Mesodermal cell (in vitro differentiated cells): ENCODE measurements at regions not wholly inside any gene's neighbourhood (a gene's known extent, or its start where the extent isn't known, plus 50 kb on each side); places are given as distances from the start of the nearest gene placed in this dataset.
"Not testable (repeated sequence)": the region's sequence is repeated elsewhere in the genome, so short reads cannot be mapped to it uniquely, and the experiment has no call there.

Experiments
- H3K27ac ChIP-seq: 2 replicates; pipeline ENCODE4 v1.7.0; 2013; ENCODE audit warnings: mild to moderate bottlenecking, low read depth, low read length, moderate library complexity; ENCODE audit not compliant: severe bottlenecking
- H3K36me3 ChIP-seq: 2 replicates; pipeline ENCODE4 v1.7.1; 2013; ENCODE audit warnings: mild to moderate bottlenecking, low read length, moderate library complexity; ENCODE audit not compliant: control insufficient read depth, insufficient read depth
- H3K4me1 ChIP-seq: one replicate; pipeline ENCODE4 v1.7.1; 2013; ENCODE audit warnings: mild to moderate bottlenecking, low read length; ENCODE audit not compliant: insufficient read depth, control insufficient read depth, poor library complexity, severe bottlenecking
- H3K4me3 ChIP-seq: 2 replicates; pipeline ENCODE4 v1.7.0; 2013; ENCODE audit warnings: low read length, control low read depth, mild to moderate bottlenecking; ENCODE audit not compliant: insufficient read depth, poor library complexity, severe bottlenecking; ENCODE audit errors: extremely low read depth
- H3K9me3 ChIP-seq: 2 replicates; pipeline ENCODE4 v1.7.1; 2013; ENCODE audit warnings: mild to moderate bottlenecking, low read length, moderate library complexity; ENCODE audit not compliant: control insufficient read depth
- WGBS, 2 experiments: methylation state at CpG; one replicate each; pipeline ENCODE4 v1.1.5; 2013; ENCODE audit warnings: missing lambda C conversion rate in 2 of 2; ENCODE audit not compliant: insufficient coverage in 2 of 2; 5-methylcytosine and 5-hydroxymethylcytosine counted together

DNA sequence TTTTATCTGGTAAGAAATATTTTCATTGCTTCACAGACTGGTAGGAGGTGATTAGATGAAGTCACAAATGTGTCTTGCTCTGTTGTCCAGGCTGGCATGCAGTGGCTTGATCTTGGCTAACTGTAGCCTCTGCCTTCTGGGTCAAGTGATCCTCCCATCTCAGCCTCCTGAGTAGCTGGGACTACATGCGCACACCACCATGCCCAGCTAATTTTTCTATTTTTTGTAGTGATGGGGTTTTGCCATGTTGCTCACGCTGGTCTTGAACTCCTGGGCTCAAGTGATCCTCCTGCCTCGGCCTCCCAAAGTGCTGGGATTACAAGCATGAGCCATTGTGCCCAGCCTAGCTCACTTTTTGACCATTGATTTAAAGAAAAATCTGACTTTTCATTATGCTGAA lies 257.9 kb downstream of the GOLGA6L6 start:
- not testable (repeated sequence) for H3K4me1 ChIP-seq, H3K27ac ChIP-seq, H3K4me3 ChIP-seq, H3K36me3 ChIP-seq
- peaks cover 76% of the 10 kb centered on the region for H3K9me3 ChIP-seq
- 23 to 33% methylated on average over 2 of the region's 3 CpGs for WGBS, 2 experiments

DNA sequence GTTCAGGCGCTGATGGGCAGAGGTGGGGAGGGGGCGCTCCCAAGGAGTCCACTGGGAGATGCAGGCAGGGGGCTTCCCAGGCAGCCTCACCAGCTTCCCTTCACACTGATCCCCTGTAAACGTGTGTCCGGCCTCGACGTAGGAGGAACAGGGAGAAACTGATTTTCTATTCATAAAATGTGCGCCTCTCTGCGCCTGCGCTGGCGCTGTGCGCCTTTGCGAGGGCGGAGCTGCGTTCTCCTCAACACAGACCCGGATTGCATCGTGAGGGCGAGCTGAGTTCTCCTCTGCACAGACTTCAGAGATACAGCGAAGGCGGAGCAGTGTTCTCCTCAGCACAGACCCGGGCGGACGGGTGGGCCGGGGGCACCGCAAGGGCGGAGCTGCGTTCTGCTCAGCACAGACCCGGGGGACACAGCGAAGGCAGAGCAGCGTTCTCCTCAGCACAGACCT lies 259.1 kb downstream of the GOLGA6L6 start:
- not testable (repeated sequence) for H3K4me1 ChIP-seq, H3K4me3 ChIP-seq, H3K36me3 ChIP-seq, H3K27ac ChIP-seq
- WGBS, 2 experiments, result 85 to 89% methylated on average over 29 of the region's 29 CpGs
- peaks cover 75% of the 10 kb centered on the region for H3K9me3 ChIP-seq

DNA sequence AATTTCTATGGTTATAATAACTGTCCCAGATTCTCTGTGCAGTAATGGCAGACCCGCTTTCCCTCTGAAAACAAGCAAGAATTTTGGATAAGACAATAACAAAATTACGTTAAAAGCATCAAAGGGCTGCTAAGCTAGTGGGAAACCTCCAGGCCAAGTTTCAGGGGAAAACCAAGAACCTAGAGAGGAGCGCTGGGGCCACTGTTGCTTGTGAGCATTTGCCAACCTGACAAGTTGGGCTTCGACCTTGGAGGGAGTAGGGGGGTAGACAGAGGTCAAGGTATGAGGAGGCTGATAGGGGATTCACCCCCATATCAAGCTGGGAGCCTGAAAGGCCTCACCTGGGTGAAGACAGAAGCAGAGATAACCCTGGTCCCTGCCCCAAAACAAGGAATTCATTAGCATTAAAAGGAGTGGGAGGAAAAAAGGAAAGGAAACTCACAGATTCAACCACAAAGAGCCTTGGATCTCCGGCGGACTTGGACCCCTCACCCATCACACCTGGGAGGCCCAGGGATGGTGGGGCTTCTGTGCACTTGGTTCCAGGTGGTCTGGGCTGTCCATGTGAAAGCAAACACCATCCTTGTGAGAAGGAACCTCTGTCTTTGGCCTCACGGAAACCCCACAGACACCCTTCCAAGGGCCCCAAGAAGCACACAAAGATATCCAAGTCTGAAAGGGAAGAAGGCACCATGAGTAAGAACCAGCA lies 259.9 kb downstream of the GOLGA6L6 start:
- not testable (repeated sequence) for H3K4me3 ChIP-seq, H3K4me1 ChIP-seq, H3K36me3 ChIP-seq, H3K27ac ChIP-seq
- 63% methylated on average over 5 to 7 of the region's 7 CpGs for WGBS, 2 experiments
- H3K9me3 ChIP-seq, result peaks cover 79% of the 10 kb centered on the region

DNA sequence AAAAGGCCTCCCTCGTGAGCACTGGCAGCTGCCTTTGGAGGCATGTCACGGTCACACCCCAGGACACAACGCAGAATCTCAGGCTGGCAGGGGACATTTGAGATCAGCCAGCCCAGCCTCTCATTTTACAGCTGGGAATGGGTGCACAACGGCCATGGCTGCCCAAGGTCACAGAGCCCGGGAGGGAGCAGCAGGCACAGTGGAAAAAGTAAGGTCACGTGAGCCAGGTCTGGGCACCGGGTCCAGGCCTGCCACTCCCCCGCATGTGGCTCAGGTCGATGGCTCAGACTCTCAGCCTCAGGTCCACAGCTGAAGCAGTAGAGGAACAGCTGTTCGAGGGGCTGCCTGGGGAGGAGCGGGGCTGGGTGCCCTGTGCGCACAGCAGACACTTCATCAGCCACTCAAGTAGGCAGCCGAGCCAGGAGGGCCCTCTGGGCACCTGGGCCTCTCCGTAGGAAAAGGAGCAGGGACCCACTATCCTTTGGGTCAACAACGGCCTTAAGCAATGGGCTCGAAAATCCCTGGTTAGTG lies 260.6 kb downstream of the GOLGA6L6 start:
- H3K4me1 ChIP-seq, result no peaks in the 10 kb centered on the region
- no peaks in the 10 kb centered on the region for H3K36me3 ChIP-seq
- WGBS, 2 experiments, result 70 to 80% methylated on average over 16 of the region's 16 CpGs
- no peak overlapping the region for H3K4me3 ChIP-seq
- H3K27ac ChIP-seq, result no peak overlapping the region
- peaks cover 81% of the 10 kb centered on the region for H3K9me3 ChIP-seq

DNA sequence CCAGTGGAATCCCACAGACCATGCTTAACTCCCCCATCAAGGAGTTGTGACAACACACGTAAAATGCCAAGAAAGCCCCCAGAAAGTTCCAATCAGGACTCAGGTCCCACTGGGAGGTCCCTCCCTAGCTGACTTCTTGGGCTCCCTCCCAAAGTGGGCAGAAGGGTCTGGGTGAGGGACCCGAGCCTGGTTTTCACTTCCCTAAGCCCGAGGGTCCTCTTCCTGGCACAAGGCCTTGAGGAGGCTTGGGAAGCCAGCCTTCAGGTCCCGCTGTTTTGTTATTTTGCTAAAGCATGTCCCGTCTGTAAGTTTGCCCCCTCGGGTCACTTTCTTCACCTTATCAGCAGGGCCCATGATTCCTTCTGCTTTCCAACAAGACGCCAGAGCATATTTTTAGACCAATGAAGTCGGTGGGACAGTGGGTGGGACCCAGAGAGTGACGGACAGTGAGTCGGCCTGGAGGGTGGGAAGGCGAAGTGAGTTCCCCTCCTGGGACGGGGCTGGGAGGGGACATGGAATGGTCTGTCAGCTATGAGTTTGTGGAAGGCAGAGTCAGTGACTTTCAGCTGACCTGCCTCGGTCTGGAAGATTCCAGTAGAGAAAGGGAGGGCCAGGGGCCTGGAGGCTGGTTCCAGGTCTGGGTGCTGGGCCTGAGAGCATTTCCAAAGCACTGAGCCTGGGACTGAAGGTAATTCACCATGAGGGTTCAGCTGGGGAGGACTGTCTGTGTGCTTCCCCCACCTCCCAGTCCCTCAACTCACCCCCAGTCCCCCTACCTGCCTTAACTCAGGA lies 261.3 kb downstream of the GOLGA6L6 start:
- H3K4me3 ChIP-seq, H3K27ac ChIP-seq: not testable (repeated sequence)
- H3K9me3 ChIP-seq, result peaks cover 81% of the 10 kb centered on the region

DNA sequence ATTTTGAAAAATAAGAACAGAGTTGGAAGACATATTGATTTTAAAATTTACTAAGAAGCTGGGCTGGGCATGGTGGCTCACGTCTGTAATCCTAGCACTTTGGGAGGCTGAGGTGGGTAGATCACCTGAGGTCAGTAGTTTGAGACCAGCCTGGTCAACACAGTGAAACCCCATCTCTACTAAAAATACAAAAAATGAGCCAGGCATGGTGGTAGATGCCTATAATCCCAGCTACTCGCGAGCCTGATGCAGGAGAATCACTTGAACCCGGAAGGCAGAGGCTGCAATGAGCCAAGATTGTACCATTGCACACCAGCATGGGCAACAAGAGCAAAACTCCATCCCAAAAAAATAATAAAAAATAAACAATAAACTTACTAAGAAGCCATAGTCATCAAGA lies 262.5 kb downstream of the GOLGA6L6 start:
- not testable (repeated sequence) for H3K4me3 ChIP-seq, H3K27ac ChIP-seq, H3K4me1 ChIP-seq, H3K36me3 ChIP-seq
- H3K9me3 ChIP-seq, result peaks cover 80% of the 10 kb centered on the region
- WGBS, 2 experiments, result 45 to 57% methylated on average over 4 of the region's 4 CpGs

More for the DNA sequence above, 261.3 kb downstream of the GOLGA6L6 start:
- not testable (repeated sequence) for H3K36me3 ChIP-seq, H3K4me1 ChIP-seq
- 70 to 71% methylated on average over 12 to 13 of the region's 13 CpGs for WGBS, 2 experiments

DNA sequence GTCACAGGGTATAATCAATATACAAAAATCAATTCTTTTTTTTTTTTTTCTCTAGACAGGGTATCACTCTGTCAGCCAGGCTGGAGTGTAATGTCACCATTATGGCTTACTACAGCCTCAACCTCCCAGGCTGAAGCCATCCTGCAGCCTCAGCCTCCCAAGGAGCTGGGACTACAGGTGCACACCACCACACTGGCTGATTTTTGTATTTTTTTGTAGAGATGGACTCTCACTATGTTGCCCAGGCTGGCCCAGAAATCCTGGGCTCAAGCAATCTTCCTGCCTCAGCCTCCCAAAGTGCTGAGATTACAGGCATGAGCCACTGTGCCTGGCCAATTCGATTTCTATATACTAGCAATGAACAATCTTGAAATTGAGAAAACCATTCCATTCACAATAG lies 263.2 kb downstream of the GOLGA6L6 start:
- H3K36me3 ChIP-seq, result not testable (repeated sequence)

DNA sequence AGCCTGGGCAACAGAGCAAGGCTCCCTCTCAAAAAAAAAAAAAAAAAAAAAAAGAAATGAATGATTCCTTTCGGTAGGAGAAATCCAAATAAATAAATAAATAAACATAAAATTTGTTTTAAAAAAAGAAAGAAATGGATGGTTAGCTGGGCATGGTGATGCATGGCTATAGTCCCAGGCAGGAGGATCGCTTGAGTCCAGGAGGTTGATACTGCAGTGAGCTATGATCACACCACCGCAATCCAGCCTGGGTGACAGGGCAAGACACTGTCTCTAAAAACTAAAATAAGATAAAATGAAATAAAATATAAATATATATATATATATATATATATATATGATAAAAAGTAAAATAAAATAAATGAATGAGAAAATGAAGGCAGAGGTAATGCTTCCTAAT lies 264.1 kb downstream of the GOLGA6L6 start:
- not testable (repeated sequence) for H3K27ac ChIP-seq, H3K4me3 ChIP-seq, H3K4me1 ChIP-seq, H3K36me3 ChIP-seq
- 55 to 56% methylated on average over 1 of the region's 3 CpGs for WGBS, 2 experiments
- H3K9me3 ChIP-seq, result peaks cover 89% of the 10 kb centered on the region

More for the DNA sequence above, 263.2 kb downstream of the GOLGA6L6 start:
- not testable (repeated sequence) for H3K27ac ChIP-seq, H3K4me1 ChIP-seq, H3K4me3 ChIP-seq
- WGBS, 2 experiments, result 0% methylated on average over 1 of the region's 1 CpG; no CpG with 5 or more reads in 1 of the 2 experiments
- H3K9me3 ChIP-seq, result peaks cover 86% of the 10 kb centered on the region

DNA sequence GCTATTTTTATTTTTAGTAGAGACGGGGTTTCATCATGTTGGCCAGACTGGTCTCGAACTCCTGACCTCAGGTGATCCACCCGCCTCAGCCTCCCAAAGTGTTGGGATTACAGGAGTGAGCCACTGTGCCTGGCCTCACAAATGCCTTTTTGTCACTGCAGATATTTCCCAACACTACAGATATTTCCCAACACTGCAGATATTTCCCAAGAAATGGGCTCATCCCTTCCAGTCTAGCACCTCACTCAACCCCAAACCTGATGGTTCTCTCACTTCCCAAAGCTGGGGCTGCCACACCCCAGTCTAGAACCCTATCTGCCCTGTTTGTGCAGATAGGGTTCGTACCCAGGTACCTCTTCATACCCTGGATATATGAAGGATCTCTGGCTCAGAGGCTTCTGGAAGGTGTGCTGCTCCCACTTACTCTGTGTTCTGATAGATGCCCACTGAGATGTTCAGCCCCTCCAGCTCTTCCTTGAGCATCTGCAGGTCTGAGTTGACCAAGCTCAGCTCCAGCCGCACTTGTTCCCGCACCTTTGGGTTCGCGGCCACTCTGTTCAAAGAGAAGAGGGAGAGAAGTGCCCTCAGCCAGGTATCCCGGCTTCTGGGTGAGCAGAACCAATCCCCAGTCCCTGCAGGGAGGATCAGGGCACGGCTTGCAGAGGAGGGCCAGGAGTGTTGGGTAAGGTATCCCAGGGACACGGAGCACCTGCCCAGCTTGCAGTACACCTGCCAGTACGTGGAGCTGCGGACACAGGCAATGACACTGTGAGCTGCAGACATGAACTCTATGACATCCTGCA lies 265.1 kb downstream of the GOLGA6L6 start:
- H3K9me3 ChIP-seq, result peaks cover 89% of the 10 kb centered on the region
- not testable (repeated sequence) for H3K4me1 ChIP-seq, H3K27ac ChIP-seq, H3K36me3 ChIP-seq, H3K4me3 ChIP-seq
- WGBS, 2 experiments, result 74 to 78% methylated on average over 13 of the region's 13 CpGs

DNA sequence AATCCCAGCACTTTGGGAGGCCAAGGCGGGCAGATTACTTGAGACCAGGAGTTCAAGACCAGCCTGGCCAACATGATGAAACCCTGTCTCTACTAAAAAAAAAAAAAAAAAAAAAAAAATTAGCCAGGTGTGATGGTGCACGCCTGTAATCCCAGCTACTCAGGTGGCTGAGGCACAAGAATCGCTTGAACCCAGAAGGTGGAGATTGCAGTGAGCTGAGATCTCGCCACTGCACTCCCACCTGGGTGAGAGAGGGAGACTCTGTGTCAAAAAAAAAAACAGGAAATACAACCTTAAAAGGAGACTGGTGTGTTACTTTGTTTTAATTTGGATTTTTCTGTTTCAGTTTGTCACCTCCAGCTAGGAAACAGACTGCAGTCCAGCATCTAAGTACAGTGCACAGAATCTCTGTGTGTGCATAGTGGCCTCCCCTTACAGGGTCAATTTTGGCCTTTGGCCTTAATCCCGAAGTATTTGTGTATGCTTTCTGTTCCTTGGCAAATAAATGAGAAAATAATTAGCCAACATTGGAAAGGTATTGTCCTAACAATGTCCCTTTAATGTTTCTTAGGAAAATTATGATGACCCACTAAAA lies 266.1 kb downstream of the GOLGA6L6 start:
- 50 to 59% methylated on average over 3 to 4 of the region's 5 CpGs for WGBS, 2 experiments
- peaks cover 89% of the 10 kb centered on the region for H3K9me3 ChIP-seq
- not testable (repeated sequence) for H3K36me3 ChIP-seq, H3K27ac ChIP-seq, H3K4me3 ChIP-seq, H3K4me1 ChIP-seq
